ENCODE measurements at regions not wholly inside any gene's neighbourhood (a gene's known extent, or its start where the extent isn't known, plus 50 kb on each side); places are given as distances from the start of the nearest gene placed in this dataset.

DNA sequence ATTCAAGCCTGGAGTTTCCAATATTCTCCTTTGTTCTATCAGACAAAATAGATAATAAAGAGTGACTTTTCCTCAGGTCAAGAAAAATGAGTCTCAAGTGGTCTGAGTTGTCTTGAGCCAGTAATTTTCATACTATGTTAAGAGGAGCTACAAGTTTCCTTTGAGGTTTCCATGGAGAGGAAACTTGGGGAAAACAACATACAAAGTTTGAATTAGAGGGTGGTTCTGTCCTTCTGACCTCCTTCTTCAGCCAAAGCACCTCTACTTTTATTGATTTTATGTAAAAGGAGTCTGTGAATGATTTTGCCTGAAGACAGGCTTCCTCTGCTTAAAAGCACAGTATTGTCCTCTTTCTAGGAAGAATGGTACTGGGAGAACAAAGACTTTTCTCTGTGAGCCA, 497.2 kb upstream of the PKN2 start:
- H3K27me3 ChIP-seq = peaks cover 0 to 3% (median 0%) of the 10 kb centered on the region in 9 donors
- no peak overlapping the region for H3K4me3 ChIP-seq
- H3K27ac ChIP-seq = no peak overlapping the region
- intact Hi-C loops (cut with DNase I) = loop anchor here in 4 of 10 donors (10.0 kb wide), 4 partner anchors 98 to 688 kb away; no protein-coding TSS in a partner anchor
- no peaks in the 10 kb centered on the region for H3K36me3 ChIP-seq
- no peak for ATAC-seq
- H3K4me1 ChIP-seq = no peaks in the 10 kb centered on the region
- DNase-seq = no peak
- no peaks in the 10 kb centered on the region for H3K9me3 ChIP-seq
- no peak for TF ChIP-seq POLR2A (IDR thresholded peaks at IDR 0.05)
- TF ChIP-seq, protein P1, sequence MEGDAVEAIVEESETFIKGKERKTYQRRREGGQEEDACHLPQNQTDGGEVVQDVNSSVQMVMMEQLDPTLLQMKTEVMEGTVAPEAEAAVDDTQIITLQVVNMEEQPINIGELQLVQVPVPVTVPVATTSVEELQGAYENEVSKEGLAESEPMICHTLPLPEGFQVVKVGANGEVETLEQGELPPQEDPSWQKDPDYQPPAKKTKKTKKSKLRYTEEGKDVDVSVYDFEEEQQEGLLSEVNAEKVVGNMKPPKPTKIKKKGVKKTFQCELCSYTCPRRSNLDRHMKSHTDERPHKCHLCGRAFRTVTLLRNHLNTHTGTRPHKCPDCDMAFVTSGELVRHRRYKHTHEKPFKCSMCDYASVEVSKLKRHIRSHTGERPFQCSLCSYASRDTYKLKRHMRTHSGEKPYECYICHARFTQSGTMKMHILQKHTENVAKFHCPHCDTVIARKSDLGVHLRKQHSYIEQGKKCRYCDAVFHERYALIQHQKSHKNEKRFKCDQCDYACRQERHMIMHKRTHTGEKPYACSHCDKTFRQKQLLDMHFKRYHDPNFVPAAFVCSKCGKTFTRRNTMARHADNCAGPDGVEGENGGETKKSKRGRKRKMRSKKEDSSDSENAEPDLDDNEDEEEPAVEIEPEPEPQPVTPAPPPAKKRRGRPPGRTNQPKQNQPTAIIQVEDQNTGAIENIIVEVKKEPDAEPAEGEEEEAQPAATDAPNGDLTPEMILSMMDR (IDR thresholded peaks at IDR 0.05) = no peak

DNA sequence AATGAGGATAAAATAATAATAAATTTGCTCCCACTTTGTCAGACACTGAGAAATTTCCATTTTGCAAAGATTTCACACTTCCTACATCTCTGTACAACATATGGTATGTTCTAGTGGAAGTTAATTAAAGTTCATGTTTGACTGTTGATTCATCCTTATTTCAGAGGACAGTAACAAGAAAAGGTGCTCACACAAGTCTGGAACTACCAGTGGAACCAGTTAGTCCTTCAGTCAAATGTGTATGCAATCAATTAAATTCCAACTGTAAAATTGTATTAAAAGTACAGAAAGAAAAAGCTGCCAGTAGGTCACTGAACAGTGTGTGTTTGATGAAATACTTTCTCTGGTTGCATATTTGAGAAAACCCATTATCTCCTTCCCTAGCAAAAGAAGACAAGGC, 496.0 kb upstream of the PKN2 start:
- intact Hi-C loops (cut with DNase I) = loop anchor here in 4 of 10 donors (10.0 kb wide), 4 partner anchors 97 to 687 kb away; no protein-coding TSS in a partner anchor
- Histone ChIP-seq H3K36me3 (no peaks in the 10 kb centered on the region), H3K4me1 (no peaks in the 10 kb centered on the region), H3K27ac (no peak overlapping the region), H3K9me3 (no peaks in the 10 kb centered on the region), H3K27me3 (peaks cover 0 to 3% (median 0%) of the 10 kb centered on the region in 9 donors), H3K4me3 (no peak overlapping the region)
- no peak for ATAC-seq
- TF ChIP-seq, protein P1 (IDR thresholded peaks at IDR 0.05) = no peak
- TF ChIP-seq POLR2A (IDR thresholded peaks at IDR 0.05) = no peak
- no peak for DNase-seq

DNA sequence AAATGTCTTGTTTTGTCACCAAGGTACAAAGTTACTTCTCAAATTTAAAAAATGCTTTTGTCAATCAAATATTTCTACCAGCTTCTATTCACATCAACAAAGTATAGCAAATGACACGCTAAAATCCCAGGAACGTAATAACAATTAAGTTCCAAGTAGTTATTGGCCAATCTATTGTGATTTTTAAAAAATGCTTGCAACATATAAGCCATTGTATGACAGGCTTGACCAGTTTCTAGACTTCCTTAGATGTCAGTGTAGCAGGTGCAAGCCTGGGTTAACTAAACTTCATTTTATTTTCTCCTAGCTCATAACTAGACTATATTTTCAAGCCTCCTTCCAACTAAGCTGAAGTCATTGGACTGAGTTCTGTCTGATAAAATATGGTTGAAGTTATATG, 494.5 kb upstream of the PKN2 start:
- Histone ChIP-seq H3K27ac (no peak overlapping the region), H3K9me3 (no peaks in the 10 kb centered on the region), H3K4me1 (no peaks in the 10 kb centered on the region), H3K36me3 (no peaks in the 10 kb centered on the region), H3K27me3 (peaks cover 0 to 3% (median 0%) of the 10 kb centered on the region in 9 donors), H3K4me3 (no peak overlapping the region)
- WGBS, 4 donors = 84 to 92% (median 87%) methylated on average over 2 of the region's 2 CpGs
- intact Hi-C loops (cut with DNase I) = loop anchor here in 4 of 10 donors (10.0 kb wide), 4 partner anchors 95 to 685 kb away; no protein-coding TSS in a partner anchor
- no peak for TF ChIP-seq POLR2A (IDR thresholded peaks at IDR 0.05)
- TF ChIP-seq, protein P1 (IDR thresholded peaks at IDR 0.05) = no peak
- DNase-seq (no peak), ATAC-seq (no peak)

DNA sequence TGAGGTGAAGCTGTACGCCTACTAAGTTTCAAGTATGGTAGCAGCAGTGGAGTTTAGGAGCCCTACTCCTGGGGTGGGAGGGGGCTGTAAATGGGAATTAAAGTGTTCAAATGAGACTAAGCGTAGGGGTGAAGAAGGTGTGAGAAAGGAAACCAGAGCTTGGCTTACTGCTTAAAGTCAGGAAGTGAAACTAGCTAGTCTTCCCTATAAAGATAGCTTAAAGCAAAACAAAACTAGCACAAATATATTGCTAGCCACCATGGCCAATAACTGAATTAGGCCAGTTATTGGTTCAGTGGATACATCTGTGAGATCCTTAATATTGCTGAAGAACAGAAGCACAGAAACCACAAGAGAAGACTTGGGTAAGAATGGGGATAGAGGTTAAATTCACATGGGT, 492.2 kb upstream of the PKN2 start:
- TF ChIP-seq, protein P1 (IDR thresholded peaks at IDR 0.05) = no peak
- TF ChIP-seq POLR2A (IDR thresholded peaks at IDR 0.05) = no peak
- H3K36me3 ChIP-seq = no peaks in the 10 kb centered on the region
- WGBS, 4 donors = 75 to 92% (median 85%) methylated on average over 2 of the region's 2 CpGs
- no peaks in the 10 kb centered on the region for H3K4me1 ChIP-seq
- DNase-seq (no peak), ATAC-seq (no peak)
- H3K27ac ChIP-seq = no peak overlapping the region
- peaks cover 0 to 3% (median 0%) of the 10 kb centered on the region in 9 donors for H3K27me3 ChIP-seq
- H3K9me3 ChIP-seq = no peaks in the 10 kb centered on the region
- no peak overlapping the region for H3K4me3 ChIP-seq
- intact Hi-C loops (cut with DNase I) = no loop called here
